ENCODE measurements at regions not wholly inside any gene's neighbourhood (a gene's known extent, or its start where the extent isn't known, plus 50 kb on each side); places are given as distances from the start of the nearest gene placed in this dataset.
"Not testable (repeated sequence)": the region's sequence is repeated elsewhere in the genome, so short reads cannot be mapped to it uniquely, and the experiment has no call there.

DNA sequence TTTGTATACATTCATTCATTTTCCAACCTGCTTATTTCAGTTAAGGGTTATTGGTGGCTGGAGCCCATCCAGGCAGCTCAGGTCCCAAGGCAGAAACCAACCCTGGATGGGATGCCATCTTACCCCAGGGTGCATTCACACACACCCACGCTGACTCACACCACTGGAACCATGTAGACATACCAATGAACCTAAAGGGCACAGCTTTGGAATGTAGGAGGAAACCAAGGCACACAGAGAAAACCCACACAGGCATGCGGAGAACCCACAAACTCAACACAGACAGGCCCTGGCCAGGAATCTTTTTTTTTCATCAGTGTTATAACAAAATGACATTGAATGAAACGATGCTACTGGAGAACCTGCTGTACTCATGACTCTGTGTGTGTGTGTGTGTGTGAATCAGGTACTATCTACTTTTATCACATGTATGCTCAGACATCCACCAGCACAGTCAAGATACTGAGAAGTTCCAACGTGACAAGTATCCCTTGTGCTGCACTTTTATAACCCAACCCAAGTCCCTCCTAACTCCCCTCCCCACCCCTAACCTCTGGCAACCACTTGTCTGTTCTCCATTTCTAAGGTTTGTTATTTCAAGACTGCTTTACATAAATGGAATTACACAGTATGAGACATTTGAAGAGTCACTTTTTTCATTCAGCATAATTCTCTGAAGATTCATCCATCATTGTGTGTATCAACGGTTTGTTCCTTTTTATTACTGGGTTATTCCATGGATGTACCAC is 286.8 kb upstream of the PLD5 start:
- no peak for DNase-seq

DNA sequence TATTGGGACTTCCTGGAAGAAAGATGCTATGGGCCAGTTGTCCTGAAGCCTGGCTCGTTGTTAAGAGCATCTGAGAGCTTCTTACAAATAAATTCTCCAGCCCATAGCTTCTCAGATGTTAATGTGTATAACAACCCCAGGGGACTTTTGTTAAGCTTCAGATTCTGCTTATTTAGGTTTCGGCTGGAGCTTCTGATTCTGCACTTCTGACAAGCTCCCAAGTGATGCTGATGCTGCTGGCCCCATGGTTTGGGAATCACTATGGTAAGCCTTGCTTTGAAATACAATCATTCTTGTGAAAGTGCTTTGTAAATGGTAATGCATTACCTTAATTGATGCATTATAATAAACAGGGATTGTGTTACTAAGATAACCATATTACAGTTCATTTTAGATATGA is 281.8 kb upstream of the PLD5 start:
- no peak for DNase-seq

DNA sequence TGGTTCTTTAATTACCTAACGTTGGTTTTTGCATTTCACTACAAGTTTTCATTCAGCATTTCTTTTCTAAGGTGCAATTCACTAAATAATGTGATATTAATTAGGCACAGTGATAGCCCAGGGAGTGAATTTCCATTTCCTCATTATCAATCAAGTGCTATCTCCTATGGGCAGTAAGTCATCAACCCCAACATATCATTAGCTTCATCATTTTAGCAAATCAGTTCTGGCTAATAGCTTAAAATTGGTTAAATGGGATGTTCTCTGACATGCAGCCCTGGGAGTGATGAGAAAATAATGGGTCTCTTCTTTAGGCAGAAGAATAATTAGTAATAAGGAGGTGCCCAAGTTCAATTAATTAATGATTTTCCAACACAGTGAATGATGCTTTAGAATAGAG is 280.9 kb upstream of the PLD5 start:
- DNase-seq = not testable (repeated sequence)

DNA sequence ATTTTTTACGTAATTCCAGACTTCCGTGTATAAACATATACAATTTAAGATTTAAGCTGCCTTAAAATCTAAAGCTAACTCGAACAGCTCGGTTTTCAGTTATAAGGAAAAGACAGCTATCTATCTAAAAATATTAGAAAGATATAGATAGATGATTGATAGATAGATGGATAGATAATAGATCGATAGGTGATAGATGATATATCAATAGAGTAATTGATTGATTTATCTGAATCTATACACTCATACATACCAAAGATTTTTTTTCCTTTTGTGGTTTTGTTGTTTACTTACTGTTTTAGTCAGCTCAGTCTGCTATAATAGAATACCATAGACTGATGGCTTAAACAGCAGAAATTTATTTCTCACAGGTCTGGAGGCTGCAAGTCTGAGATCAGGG is 278.5 kb upstream of the PLD5 start:
- DNase-seq = no peak

DNA sequence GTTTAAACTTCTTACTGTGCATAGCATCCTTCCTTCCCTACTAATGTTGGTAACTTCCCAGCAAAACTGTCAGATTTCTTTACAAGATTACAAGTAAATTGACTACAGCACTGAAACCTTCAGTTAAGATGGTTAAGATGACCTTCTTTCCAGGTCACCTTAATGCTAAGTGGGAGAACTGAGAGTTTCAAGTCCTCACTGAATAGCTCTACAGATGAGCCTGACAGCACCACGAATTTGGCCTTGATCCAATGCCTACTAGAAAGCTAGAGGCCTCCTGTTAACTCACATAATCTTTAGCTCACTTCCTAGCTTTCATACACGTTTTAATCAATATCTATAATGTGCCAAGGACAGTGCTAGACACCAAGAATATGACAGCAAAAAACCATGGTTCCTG is 276.0 kb upstream of the PLD5 start:
- no peak for DNase-seq

DNA sequence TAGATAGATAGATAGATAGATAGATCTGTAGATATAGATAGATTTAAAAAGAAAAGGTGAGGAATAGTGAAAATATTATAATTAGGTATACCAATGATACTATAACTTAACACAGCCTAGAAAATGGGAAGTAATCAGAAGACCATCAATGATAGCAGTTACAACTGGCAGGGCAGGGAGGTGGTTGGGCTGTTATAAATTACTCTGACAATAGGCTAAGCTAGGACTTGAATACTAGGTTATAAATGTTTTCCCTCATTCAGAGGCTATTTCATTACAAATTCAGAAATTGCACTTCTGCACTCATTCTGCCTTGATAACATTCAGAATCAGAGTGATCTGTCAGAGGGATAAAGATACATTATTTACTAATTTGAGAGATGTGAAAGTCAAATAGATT is 273.4 kb upstream of the PLD5 start:
- DNase-seq = no peak

DNA sequence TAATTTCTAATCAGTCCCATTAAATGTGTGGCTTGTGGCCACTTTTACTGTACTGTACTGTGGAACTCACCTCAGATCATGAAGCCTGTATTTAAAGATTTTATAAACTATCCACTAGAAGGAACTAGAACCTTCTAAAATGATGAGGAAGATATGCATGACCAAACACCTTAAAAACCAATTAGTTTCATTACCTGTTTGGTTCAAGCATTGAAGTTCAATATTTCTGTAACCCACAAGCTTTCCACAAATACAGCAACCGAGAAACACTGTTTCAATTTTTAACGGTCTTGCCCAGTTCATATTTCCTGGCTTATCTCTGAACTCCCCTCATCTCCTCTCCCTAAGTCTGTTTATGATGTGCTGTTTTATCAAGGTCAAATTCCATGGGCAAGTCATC is 264.3 kb upstream of the PLD5 start:
- DNase-seq = no peak

DNA sequence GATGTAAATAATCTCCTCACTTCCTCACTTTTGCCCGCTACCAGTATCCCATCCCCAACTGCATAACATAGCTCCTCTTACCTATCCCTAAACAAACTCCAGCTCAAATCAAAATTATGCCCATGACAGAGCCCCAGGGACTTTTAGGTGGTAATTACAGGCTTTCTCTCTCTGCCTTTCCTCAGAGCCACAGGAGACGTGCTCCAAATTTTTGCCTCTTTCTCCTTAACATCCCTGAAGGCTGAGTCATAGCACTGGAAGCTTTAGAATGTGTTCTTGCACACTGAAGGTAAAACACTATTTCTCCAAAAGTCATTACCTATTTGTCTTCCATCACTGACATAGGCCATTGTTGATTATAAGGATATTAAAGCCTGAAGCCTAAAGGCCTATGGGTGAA is 263.5 kb upstream of the PLD5 start:
- DNase-seq = no peak

DNA sequence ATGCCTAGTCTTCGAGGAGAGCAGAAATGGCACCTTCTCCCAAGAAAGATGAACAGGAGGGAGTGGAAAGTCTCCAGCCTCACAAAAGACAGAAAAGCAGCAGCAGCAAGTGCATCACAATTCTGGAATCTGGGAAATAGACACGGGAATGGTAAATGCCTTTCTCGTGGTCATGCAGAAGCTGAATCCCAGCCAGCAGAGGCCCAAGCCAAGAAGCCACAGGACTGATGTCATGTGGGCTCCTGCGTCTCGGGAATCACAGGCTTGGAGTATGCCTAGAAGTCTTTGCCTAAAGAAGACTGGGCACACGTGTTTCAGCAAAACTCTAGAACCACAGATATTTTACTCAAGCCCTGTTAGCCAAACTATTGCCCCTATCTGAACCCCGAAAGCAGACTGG is 260.3 kb upstream of the PLD5 start:
- no peak for DNase-seq

DNA sequence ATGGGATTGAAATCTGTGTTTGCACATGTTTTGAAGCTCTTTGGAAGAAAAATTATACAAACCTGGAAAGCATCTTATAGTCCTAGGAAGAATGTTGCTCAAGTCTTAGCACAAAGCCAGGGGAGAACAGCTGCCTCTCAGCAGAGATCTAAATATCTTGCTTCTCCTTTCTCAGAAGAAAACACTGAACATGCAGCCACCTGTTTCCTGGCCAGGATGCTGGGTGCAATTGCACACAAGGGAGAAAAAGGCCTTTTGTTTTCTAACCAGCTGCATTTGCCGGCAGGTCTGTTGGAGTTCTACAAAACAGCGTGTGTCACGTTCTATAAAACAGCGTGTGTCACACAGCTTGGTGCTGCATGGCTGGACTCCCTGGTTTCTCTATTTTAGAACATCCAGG is 259.6 kb upstream of the PLD5 start:
- DNase-seq = no peak

DNA sequence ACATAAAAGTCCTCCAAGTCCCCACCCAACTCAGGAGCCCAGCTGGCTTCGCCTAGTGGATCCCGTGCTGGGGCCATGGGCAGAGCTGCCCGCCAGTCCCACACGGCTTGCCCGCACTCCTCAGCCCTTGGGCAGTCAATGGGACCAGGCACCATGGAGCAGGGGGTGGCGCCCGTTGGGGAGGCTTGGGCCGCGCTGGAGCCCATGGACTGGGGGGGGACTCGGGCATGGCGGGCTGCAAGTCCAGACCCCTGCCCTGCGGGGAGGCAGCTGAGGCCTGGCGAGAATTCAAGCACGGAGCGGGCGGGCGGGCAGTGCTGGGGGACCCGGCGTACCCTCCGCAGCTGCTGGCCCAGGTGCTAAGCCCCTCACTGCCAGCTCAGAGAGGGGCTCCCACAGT is 249.8 kb upstream of the PLD5 start:
- no peak for DNase-seq

DNA sequence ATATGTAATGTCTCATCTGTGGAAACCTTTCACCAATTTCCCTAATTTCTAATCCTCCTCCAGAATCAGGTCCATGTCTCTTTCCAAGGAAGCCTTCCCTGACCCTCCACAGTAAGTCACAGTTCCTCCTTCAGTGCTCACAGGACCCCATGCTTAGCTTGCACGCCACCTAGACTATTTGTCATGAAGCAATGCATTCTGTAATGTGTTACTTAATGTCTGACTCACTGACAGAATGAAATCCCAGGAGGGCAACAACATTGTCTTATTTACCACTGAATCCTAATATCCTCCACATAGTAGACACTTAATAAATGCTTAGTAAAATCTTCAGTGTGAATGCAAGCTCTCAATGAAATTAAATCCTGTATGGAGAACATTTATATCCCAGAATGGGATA is 245.9 kb upstream of the PLD5 start:
- no peak for DNase-seq

DNA sequence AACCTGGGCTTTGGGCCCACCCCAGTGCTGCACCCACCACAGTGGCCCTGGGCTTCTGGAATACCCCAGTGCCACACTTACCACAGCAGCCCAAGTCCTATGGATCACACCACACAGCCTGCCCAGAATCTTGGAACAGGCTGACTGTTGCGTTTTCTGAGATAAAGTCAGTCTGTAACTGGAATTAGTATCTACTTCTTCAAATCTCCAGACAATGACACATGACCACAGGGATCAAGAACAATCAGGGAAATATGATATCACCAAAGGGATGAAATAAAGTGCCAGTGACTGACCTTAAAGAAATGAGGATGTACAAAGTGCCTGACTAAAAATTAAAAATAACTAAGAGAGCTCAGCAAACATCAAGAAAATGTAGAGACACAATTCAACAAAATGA is 239.7 kb upstream of the PLD5 start:
- DNase-seq = no peak

DNA sequence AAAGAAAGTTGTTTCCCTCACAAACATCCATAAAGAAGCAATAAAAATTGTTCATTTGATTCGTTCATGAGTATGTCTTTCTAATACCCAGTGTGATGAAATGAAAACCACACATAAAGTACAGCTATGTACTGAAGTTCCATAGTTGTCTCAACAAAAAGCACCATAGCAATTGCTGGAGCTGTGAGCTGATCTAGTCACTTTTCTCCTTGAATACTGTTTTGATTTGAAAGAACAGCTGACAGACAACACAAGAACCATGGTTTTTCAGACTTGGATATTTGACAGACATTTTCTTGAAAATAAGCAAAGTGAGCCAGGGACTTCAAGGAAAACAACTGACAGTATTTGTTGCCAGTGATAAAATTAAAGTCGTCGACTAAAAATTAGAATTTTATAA is 237.1 kb upstream of the PLD5 start:
- DNase-seq = no peak

DNA sequence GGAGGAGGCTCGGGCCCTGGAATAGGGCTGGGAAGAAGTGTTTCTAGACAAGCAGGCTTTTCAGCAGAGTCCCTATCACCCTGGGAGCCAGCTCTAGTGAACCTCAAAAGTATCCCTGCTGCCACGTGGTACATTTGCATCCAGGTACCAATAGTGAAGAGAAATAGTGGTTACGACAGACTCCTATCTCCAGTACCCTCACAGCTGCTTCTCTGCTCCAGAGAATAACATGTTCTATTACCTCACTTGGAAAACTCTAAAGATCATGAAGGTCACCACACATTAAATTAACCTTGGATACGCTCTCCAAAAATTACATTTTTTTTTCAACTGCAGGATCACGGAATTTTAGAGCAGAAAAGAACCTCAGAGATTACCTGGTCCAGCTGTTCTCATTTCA is 230.4 kb upstream of the PLD5 start:
- no peak for DNase-seq

DNA sequence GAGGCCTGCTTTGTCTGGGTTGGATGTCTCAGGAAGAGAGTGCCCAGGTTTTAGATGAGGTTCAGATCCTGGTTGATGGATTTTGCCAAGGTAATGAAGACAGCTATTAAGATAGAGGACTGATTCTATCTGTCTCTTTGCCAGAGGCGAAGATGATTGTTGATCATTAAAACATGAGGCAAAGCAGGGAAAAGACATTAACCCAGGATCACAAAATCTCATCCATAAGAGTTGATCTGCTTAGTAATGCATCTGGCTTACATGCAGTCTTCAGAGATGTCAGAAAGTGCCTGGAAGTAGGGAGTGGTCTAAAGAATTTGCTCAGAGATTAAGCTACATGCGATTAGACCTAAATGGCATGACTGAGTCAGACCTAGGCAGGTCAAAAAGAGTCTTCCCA is 229.6 kb upstream of the PLD5 start:
- DNase-seq = no peak

DNA sequence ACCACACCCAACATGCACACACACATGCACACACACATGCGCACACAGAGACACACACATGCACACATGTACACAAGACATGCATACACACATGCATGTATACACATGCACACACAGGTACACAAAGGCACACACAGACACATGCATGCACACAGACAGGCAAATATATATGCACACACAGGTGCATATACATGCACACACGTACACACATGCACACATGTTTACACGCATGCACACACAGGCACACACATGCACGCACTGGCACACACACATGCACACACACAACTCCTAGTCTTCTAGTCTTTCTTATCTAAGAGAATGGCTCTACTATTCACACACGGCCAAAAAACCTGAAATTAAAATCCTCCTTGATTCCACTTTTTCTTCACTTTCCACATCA is 222.7 kb upstream of the PLD5 start:
- DNase-seq = no peak

DNA sequence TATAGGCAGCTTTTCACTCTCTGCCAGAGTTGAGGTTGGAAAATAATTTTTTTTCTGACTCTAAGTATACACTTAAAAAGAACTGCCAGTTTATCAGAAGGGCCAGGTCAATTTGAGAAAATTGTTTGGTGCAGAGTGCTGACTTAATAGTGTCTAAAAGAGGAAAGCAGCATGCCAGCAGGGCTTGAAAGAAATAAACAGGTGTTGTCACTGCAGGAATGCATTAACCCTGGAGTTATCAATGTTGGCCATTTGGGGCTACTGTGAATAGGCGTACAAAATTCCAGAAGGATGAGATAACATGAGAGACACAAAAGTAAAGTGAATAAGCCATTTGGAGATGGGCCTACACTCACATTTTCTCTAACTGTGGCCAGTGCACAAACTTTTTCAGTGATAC is 220.6 kb upstream of the PLD5 start:
- no peak for DNase-seq

DNA sequence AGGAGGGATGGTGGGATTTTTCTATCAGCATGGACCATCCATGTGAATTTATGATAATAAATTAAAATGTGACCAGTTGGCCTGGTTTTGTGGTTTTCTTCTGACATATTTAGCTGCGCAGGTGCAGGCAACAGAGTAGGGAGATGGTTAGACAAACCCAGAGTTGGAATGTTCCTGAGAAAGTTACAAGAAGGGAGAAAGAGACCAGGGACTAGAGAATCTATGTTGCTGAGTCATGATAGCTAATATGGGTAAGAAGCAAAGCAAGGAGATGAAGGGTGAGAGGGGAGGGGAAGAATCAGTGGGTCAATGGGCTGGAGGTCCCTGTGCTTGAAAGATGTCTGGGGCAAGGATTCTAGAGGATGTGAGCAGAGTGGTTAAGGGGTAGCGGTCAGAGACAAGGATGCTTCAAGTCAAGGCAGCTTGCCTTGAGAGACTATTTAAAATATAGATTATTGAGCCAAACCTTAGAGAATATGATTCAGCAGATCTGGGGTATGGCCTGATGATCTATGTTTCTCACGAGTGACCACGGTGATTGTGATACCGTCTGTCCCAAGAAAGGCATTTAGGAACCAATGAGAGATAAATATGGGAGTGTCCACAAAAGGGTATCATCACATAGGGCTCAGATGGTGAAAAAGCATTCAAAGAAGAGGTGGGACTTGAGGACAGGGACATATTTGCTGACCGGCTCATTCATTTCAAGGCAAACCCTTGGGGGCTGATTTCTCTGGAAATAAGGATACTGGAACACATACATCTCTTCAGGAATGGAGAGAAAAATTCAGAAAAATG is 219.7 kb upstream of the PLD5 start:
- DNase-seq = no peak

DNA sequence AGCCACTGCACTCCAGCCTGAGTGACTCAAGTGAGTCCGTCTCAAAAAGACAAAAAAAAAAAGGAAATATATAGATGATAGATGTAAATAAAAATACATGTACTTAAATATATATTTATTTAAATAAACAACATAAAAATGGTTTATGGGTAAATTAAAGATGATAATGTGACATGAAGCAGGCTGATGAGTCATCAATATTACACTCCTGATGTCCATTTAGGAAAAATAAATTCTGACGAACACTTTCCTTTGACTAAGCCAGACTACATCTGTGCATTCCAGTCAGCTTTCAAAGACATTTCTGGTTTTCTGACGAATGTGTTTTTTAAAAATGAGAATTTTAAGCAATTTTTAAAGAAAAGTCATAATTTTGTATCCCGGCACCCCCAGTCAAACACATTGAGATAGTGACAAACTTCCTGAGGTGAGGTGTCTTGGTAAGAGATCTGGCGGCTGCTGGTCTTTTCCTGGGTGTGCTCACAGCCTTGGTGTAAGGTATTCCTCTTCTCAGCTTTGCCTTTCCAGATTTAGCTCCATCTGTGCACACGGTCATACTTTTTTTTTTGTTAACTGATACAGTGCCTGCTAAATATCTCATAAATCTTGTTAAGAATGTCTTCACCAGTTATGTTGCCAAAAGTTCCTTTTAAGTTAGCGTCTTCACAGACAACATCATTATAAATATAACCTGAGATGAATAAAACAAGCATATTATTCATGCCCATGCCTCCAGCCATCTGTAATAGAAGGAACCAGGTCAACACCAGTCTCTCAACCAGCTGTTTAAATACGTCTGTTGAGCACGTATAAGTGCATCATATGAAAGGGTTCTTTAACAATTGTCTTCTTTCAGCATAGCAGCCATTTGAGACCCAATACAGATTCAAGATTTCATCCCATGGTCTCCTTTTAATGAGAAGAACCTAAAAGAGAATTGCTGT is 214.5 kb upstream of the PLD5 start:
- DNase-seq = no peak

DNA sequence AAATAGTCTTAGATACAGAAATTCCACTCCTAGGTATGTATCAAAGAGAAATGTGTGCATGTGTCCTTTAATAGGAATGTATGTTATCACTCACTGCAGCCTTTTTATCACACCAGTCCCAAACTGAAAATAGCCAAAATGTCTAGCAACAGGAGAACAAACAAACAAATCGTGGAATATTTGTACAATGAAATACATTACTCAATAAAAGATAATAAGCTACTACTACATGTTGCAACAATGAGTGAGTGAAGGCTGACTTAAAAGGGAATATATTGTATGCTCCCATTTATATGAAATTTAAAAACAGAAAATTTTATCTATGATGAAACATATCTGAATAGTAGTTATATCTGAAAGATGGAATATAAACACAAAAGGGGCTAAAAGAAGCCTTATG is 212.1 kb upstream of the PLD5 start:
- no peak for DNase-seq

DNA sequence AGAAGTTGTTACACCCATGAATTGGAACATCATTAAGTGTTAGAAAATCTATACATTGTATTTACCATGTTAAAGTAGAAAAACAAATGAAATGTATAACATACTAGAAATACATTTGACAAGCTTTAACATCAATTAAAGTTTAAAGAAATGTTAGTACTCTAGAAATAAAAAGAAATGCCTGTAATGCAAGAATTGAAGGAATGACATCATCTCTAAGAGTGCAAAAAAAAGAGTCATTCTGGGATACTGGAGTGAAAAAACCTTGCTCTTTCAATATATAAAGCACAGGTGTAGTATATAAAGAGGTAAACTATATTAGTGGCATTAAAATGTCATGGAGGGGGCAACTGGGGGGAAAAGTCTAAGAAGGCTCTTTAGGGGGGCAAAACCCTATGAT is 210.8 kb upstream of the PLD5 start:
- DNase-seq = no peak

DNA sequence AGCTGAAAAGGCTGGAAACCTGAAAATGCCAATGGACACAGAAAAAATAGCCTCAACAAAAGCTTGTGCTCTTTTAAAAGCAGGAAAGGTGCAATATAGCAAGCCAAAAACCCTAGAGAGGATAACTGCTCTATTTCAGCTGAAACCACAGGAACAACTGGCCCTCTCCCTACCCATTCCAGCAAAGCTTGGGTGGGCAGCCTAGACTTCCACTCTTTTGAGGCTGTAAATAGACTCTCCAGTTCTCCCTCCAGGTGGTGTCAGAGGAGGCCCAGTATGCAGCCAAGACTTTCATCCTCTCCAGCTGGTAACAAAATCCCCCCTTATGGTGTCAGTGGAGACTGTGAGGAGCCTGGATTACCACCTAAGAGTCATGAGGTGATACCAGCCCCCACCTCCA is 206.9 kb upstream of the PLD5 start:
- DNase-seq = no peak

DNA sequence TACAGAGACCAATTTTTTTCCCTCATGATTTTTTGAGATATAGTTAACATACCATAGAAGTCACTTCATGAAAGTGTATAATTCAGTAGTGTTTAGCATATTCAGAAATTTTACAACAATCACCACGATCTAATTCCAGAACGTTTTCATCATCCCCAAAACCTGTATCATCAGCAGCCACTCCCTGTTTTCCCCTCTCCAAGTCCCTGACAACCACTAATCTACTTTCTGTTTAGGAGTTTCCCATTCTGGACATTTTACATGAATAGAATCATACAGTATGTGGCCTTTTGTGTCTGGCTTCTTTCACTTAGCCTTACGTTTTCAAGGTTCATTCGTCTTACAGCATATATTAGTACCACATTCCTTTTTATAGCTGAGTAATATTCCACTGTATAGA is 204.2 kb upstream of the PLD5 start:
- no peak for DNase-seq
